ENCODE measurements at regions not wholly inside any gene's neighbourhood (a gene's known extent, or its start where the extent isn't known, plus 50 kb on each side); places are given as distances from the start of the nearest gene placed in this dataset.
"Not testable (repeated sequence)": the region's sequence is repeated elsewhere in the genome, so short reads cannot be mapped to it uniquely, and the experiment has no call there.

DNA sequence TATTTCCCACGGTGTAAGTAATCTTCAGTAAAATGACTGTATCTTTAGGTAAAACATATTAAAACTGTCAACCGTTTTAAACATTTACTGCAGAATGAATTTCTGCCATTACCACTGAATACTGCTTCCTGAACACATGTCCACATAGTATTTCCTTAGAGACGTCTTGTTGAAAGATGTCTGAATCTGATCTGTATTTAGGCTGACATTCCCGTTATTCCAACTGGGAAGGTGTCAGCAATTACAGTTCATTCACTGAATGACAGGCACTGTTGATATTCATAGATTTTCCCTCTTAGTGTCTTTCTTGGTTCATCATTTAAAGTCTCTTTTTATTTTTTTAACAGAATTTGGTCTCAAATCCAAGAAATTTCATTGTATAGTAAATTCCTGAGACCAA lies 544.5 kb upstream of the CHD1 start:
- TF ChIP-seq, protein P1, sequence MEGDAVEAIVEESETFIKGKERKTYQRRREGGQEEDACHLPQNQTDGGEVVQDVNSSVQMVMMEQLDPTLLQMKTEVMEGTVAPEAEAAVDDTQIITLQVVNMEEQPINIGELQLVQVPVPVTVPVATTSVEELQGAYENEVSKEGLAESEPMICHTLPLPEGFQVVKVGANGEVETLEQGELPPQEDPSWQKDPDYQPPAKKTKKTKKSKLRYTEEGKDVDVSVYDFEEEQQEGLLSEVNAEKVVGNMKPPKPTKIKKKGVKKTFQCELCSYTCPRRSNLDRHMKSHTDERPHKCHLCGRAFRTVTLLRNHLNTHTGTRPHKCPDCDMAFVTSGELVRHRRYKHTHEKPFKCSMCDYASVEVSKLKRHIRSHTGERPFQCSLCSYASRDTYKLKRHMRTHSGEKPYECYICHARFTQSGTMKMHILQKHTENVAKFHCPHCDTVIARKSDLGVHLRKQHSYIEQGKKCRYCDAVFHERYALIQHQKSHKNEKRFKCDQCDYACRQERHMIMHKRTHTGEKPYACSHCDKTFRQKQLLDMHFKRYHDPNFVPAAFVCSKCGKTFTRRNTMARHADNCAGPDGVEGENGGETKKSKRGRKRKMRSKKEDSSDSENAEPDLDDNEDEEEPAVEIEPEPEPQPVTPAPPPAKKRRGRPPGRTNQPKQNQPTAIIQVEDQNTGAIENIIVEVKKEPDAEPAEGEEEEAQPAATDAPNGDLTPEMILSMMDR (conservative IDR thresholded peaks at IDR 0.05; ENCODE audit: low read length): not testable (repeated sequence)
- not testable (repeated sequence) for TF ChIP-seq EZH2phosphoT487 (IDR thresholded peaks at IDR 0.05; ENCODE audit: borderline replicate concordance, low read depth, low read length)
